RKO (cell line): ENCODE measurements at regions not wholly inside any gene's neighbourhood (a gene's known extent, or its start where the extent isn't known, plus 50 kb on each side); places are given as distances from the start of the nearest gene placed in this dataset.
"Not testable (repeated sequence)": the region's sequence is repeated elsewhere in the genome, so short reads cannot be mapped to it uniquely, and the experiment has no call there.

Source experiments
- DNase-seq: peaks from one replicate; pipeline ENCODE4 v3.0.0-alpha.2; 2016; ENCODE audit warnings: low spot score

DNA sequence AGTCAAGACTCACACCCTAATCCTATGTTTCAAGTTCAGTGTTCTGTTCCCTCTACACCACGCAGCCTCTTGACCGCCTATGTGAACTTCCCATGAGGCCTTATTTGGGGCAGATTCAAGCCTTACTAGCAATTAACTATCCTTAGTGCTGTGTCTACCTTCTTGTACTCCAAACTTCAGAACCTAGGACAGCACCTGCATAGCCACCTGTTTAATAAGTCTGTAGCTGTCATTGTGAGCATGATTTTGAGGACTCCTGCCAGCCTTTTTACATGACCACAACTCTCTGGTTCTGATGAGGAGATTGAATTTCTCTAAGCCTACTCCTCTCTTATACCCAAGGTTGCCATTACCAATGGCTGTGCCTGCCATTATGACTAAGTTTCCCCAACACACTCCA lies 50.8 kb upstream of the PCSK1 start:
- peak; percentile 64 for DNase-seq

DNA sequence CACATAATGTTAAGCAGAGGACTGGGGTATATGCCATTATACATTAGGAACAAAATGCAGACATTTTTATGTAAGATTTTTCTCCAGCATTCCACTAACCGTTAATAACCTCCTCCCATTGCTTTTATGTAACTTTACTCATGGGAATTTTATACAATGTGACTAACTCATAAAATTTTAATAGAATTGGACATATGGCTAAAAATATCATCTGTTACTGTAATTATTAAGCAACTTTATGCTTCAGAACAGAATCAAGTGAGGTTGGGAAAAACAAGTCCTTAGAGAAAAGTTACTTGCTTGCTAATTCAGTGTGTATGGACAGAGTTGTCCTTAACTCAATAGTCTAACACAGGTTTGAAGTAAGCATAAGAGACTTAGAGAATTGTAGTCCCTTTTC lies 54.8 kb upstream of the PCSK1 start:
- DNase-seq = no peak

DNA sequence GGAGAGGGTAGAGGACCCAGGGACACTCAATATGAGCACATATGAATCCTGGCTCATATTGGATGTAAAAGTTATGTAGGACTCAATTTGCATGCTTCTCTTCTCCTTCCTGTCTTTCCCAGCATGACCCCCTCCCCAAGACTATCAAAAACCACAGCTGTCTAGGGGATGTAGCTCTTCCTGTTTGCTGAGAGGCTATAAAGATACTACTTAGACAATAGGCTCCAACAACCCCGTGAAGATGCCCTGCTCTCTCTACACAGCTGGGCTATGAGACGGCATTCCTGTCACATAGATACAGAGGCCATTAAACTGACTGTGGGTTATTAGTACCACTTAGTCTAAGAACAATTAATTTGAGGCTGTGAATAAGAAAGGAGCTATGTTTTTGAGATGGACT lies 56.5 kb upstream of the PCSK1 start:
- DNase-seq = no peak

DNA sequence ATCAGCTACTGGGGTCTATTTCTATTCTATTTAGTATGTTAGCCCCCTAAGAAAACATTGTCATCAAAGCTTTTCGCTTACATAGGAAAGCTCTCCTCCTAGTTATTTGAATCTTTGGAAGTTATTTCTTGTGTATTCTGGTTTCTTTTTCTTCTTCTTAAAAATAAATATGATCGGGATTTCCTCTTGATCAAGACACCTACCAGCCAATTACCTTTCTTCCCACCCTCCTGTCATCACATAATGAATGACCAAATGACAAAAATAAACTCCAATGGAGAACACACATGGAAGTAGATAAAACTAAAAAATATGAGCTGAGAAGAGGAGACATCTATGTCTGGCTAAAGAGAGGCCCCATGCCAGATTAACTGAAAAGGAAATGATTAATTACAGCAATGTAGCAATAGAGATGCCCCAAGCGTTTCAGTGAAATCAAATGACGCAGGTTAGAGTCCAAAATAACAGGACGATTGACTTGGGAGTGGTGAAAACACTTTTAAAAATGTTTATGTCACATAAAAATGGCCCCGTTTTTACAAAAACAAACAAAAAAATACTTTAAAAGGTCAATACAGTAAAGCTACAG lies 59.5 kb upstream of the PCSK1 start:
- DNase-seq = no peak

DNA sequence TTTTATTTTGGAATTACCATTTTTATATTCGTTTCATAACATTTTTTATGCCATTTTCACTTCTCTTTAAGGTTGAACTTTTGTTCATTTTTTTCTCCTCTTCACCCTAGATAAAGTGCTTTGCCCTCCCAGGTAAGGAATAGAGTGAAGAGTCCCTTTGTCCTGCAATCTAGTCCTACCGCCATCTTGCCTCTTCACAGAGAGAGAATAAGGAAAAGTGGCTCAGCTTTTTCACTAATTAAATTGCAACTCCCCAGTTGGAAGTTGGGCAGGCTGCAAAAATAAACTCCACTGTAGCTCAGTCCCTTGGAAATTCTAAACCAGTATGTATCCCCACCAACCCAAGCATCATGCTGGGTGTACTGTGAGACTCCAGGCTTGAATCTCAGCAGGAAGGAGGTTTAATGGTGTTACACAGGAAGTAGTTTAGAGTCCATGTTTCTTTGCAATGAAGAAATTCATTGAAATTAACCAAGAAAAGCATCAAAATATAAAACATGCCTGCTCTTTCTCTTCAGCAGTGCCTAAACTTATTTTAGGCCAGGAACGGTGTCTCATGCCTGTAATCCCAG lies 60.3 kb upstream of the PCSK1 start:
- DNase-seq = no peak

DNA sequence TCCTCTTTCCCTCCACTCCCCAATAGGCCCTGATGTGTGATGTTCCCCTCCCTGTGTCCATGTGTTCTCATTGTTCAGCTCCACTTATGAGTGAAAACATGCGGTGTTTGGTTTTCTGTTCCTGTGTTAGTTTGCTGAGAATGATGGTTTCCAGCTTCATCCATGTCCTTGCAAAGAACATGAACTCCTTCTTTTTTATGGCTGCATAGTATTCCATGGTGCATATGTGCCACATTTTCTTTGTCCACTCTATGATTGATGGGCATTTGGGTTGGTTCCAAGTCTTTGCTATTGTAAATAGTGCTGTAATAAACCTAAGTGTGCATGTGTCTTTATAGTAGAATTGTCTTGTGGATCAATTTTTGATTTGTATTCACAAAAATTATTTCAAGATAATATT lies 62.4 kb upstream of the PCSK1 start:
- DNase-seq = not testable (repeated sequence)

DNA sequence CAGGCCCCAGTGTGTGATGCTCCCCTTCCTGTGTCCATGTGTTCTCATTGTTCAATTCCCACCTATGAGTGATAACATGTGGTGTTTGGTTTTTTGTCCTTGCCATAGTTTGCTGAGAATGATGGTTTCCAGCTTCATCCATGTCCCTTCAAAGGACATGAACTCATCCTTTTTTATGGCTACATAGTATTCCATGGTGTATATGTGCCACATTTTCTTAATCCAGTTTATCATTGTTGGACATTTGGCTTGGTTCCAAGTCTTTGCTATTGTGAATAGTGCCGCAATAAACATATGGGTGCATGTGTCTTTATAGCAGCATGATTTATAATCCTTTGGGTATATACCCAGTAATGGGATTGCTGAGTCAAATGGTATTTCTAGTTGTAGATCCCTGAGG lies 64.0 kb upstream of the PCSK1 start:
- DNase-seq = not testable (repeated sequence)

DNA sequence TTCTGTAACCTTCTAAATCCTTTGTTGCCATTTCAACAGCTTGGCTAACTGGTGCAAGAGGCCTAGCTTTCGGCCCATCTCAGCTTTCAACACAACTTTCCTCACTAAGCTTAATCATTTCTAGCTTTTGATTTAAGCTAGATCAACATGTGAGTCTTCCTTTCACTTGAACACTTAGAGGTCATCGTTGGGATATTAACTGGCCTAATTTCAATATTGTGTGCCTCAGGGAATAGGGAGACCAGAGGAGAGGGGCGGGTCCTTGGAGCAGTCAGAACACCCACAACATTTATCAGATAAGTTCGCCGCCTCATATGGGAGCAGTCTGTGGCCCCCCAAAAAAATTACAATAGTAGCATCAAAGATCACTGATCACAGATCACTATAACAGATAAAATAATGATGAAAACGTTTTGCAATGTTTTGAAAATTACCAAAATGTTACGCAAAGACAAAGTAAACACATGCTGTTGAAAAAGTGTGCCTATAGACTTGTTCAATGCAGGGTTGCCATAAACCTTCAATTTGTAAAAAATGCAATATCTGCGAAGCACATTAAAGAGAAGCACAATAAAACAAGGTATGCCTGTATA lies 66.8 kb upstream of the PCSK1 start:
- DNase-seq = no peak

DNA sequence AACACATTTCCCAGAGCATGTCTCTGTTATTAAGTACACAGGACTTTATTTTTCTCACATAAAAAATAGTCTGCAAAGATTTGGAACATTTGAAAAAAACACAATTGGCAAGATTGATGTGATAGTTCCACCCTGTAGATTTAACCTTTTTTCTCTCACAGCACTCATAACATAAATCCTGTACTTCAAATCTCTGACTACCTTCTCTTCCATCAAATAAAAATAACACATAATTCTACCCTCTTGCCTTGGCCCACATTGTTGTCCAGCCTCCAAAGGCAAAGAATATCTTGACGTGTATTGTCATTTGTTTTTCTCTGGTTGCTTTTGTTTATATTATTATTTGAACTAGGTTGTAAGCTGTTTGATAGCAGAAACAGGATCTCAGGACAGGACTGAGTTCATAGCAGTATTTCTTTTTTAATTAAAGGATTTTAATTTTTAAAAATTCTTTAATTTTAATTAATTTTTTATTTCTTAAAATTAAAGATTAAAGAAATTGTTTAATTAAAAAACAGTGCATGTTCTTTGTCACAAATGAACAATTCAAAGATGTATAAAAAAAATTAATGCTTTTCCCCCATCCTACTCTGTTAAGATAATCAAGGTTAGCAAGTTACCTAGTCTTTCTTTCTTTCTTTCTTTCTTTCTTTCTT lies 69.1 kb upstream of the PCSK1 start:
- no peak for DNase-seq

DNA sequence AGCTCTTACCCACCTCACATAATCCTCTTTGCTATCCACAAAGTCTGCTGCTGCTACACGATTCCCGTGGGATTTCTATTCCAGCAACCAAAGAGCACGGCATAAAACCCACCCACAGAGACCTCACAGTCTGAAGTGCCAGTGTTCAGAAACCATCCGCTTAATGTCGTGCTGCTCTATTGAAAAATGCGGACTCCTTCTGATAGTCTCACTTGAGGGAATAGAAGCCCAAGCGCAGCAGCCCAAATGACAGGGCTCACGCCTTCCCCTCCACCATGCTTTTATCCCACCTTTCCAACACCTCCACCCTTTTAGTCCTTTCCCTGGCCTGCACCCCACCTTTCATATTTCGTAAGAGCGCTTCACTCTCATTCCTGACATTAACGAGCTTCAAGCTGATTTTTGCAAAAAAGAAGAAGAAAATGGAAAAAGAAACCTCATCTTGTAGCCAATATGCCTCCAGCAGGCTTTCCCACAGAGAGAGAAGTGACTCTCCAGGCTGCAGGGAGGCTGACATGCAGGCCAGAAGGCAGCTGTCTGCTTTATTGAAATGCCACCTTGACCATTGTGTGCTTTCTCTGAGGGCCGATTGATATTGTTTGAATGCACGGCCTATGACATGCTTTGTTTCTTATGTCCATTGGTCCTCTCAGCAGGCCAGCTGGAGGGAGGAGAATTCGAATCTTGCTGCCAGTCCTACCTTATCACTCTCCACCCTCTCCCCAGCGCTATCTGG lies 70.6 kb upstream of the PCSK1 start:
- no peak for DNase-seq

DNA sequence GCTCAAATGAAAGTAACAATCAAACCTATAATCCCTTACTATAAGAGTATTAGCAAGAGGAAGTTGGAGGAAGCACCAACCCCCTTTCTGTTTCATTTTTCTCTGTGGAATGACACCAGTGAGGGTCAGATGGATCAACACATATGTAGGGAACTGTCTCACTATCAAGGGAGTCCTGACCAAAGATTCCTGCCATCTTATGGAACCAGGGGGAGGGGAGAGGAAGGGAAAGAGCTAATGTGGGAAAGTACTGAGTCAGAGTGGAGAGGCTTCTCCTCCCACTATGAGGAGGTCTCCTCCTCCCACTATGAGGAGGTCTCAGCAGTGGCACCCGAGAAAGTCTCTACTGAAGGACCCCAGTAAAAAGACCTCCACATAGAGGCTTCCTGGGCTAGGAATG lies 73.3 kb upstream of the PCSK1 start:
- DNase-seq = no peak

DNA sequence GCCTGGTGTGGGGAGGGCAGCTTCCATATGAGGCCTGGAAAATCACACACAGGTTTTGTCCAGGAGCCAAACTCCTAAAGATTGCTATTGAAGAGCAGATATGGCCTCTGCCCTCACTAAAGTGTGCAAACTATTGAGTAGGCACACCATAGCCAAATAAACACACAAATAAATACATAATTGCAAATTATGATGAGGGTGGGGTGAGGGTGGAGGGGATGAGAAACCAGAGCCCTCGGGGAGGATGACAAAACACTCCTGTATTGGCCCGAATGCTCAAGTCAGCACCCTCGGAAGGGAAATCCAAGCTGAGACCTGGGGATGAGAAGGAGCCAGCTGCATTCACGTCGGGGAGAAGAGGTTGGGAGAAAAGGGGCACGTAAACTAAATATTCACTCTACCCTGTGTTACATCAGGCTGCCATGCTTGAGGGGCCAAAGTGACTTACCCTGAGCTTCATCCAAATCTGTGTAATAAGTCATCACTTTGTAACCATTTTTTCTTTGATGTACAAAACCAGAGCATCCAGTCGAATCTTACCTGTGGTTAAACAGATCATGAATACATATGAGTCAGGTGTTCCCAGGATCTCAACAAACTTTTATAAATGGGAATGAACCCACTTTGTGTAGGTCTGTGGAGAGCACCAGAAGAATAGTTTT lies 73.9 kb upstream of the PCSK1 start:
- DNase-seq = no peak

DNA sequence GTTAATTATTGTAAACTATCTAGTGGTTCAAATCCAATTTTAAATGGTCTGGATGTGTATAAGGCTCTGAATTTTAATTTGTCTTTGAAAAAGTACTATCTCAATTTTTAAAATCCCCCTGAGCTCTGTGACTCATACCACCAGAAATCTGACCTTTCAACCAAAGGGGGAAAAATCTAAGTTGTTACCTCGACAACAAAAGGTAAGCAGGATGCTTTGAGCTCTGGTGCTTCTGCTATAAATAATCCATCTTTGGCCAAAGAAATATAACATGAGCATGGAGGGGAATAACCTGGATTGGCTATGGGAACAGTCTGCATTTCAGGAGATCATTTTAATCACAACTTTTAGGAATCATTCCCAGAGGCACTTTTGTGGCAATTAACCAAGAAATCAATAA lies 76.3 kb upstream of the PCSK1 start:
- no peak for DNase-seq

DNA sequence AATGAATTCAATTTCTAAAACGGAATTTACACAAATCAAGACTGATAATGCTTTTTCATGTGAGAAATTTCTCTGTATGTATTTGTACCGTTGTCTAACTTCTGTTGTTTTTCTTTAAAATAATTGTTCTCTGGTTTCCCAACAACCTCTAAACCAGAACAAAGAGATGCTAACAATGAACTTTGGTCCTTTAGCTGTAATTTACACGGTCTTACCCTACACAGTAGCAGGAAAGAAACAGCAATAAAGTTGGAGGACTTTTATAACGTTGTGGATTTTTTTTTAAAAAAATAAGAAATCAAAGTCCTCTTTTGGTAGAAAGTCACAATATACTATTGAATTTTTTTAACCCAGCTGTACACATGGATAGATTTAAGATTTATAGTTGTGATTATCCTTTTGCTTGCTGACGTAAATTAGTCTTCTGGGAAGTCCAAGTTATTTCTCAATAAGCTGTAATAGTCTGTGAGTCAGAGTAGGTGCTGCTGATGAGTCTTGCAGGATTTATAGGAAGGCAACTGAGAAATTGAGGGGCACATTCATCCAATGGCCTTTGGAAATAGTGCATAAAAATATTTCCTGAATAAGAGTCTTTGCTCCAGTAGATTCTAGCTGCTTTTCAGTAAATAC lies 76.8 kb upstream of the PCSK1 start:
- peak; percentile 64 for DNase-seq

DNA sequence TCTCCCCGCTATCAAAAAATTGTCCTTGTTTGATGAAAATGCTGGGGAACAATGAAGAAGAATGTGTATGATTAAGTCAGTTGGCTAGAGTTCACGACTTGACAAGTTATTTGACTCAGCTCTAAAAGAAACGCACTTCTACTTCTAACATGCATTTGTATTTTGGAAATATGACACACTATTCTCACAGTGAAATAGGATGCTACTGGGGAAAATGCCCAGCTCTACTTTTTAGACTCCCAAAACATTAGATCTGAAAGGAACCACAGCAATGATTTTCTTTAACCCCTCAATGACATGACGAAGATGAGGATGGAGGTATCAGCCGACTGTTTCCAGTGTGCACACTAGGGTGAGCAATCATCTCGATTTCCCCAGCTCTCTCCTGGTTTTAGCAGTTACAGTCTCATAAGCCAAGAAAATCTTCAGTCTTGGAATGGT lies 83.6 kb upstream of the PCSK1 start:
- DNase-seq = no peak

DNA sequence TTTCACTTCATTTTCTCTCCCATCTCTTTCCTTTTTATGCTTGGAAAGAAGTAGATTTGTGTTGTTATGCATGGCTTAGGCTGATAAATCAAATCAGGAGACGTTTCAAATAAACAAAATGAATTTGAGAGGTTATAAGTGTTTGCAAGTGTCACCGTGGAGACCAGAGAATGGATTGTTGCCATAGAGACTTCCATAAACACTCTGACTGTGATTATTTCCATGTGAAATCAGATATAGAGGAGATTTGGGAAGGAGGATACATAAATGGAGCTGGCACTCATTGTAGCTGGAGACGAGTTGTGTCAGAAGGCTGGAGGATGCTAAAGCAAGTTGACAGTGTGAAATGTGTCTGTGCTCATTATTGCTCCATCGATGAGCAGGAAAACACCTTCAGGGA lies 84.2 kb upstream of the PCSK1 start:
- no peak for DNase-seq

DNA sequence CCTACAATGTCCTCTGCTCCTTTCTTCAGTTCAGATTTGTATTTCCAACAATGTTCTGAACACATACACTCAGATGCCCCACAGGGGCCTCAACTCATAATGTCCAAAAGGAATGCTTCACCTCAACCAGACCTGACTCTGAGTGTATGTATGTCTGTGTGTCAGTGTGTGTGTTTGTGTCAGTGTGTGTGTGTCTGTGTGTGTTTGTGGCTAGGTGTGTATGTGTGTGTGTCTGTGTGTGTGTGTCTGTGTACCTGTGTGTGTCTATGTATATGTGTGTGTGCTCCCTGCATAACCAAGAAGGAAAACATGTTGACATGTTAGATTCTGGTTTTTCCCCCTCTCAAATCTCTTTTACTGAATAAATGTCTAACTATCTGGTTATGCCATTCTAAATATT lies 87.3 kb upstream of the PCSK1 start:
- DNase-seq = no peak

DNA sequence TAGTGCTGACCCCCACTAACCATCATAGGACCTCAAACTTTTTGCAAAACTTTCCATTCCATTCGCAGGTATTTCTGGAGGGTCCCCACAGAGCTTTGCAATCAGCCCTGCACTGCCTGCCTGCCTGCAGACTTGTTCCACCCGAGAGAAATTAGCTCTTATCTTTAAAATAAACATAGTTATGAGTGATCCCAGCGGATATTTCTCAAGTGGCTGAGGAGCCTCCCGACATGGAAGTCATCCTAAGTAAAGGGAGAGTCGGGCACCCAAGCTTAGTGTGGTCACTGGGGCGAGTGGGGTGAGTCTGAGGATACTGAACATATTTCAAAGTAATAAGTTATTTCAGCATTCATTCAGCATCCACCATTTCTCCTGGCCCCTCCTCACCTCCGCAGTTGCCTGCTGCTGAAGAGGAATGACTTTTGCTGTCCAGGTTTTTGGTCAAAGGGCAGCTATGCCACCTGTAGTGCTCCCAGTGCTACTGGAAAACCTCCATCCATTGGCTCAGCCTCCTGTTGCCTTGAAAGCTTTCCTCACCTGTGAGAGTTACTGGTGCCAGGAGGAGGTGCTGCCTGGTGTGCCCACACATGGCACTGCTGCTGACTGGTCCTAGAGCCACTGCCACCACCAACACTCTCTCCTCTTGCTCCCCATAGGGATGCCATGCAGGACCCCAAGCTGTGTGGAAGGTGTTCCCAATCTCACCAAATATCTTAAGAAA lies 89.7 kb upstream of the PCSK1 start:
- DNase-seq = no peak

DNA sequence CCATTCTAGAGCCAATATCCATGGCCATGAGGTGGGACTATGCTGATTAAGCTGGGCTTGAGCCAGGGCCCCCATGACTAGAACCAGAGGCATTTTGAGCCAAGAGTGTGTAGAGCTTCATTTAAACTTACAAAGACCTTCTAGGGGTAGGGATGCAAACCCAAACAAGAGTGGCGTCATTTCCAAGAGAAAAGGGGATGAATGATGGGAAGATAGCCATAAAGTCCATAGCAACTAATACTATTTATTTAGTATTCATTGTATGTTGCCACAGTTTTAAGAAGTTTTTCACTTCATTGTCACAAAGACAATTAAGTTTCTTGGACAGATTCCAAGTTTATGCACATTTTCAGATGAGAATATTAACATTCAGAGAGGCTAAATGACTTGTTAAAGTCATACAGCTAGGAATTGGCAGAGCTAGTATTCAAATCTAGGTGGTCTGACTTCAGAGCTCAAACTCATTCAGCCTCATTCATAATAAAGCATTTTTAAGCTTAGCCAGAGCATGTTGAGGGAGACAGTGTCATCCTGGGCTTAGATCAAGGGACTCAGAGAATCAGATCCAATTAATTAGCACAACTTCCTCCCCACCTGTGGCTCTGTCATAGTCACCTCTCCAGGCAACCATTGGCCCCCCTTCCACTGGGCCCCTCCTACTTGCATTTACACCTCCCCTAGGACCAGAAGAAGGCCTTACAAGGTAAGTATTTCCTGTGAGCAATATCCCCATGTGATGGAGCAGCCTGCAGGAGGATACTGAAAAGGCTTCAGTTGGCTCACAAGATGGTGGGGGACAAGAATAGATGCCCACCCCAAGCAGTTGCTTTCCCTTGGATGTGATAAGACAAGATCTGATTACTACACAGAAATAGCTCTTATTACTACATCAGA lies 95.0 kb upstream of the PCSK1 start:
- DNase-seq = no peak

DNA sequence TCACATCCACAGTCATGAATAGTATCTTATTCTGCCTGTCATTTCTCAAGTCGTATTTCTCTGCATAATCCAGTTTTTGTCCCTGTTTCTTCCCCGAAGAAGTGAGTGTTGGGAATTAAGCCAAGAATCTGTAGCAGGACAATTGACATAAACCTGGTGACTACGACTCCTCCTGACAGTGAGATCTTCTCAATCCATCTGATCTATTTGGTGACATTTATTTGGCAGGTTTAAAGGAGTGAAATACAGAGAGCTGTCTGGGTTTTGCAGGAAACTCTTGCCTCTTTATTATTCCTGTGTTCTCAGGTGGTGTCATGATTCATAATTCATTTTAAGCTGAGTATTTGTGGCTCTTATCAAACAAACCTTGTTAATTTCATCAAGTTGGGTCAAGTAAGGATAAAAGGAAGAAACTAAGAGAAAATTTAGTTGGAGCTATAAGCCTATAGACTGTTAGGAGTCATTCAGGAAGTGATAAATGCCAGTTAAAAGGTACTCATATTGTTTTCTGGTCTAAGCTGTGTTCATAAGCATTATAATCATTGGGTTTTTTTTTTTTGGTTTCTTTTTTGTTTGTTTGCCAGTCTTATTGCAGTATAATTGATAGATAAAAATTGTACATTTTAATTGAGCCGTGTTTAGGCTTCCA lies 95.9 kb upstream of the PCSK1 start:
- DNase-seq = no peak
